ENCODE measurements at regions not wholly inside any gene's neighbourhood (a gene's known extent, or its start where the extent isn't known, plus 50 kb on each side); places are given as distances from the start of the nearest gene placed in this dataset.

- TF ChIP-seq USF2 (CRISPR knock-in tag; IDR thresholded peaks at IDR 0.05): no peak
- no peak for TF ChIP-seq HMGA2 (CRISPR knock-in tag; IDR thresholded peaks at IDR 0.05)
- no peak for TF ChIP-seq NFE2L1 (CRISPR knock-in tag; IDR thresholded peaks at IDR 0.05)
- no peak for TF ChIP-seq ZNF396 (CRISPR knock-in tag; IDR thresholded peaks at IDR 0.05; ENCODE audit: borderline replicate concordance)
- TF ChIP-seq, protein P1, sequence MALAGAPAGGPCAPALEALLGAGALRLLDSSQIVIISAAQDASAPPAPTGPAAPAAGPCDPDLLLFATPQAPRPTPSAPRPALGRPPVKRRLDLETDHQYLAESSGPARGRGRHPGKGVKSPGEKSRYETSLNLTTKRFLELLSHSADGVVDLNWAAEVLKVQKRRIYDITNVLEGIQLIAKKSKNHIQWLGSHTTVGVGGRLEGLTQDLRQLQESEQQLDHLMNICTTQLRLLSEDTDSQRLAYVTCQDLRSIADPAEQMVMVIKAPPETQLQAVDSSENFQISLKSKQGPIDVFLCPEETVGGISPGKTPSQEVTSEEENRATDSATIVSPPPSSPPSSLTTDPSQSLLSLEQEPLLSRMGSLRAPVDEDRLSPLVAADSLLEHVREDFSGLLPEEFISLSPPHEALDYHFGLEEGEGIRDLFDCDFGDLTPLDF (CRISPR knock-in tag; IDR thresholded peaks at IDR 0.05): no peak
- no peak for TF ChIP-seq NFYB (CRISPR knock-in tag; conservative IDR thresholded peaks at IDR 0.05; ENCODE audit: low read depth)
These were observed 157.2 kb upstream of the KAZN start (continued) for GRCh38 chr1:14441302-14441741.

DNA sequence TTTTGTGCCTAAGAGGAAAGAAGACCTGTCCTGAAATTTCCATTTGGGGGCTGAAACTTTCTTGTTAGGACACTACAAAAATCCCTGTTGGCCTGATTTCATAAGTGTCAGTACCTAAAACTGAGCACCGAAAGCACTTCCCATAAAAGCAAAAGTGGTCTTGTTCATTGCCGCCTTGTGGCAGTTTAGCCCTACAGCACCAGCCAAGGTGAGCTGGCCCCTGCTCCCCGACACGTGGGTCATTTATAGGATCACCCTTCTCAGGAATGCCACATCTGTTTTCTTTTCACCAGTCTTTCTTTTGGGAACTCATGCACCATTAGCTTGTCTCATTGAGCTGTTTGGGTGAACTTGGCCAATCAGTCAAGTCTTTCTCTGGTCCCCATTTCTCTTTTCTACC lies 155.8 kb upstream of the KAZN start:
- peak; percentile 27 for DNase-seq (ENCODE audit: low spot score)
- H3K4me3 Mint-ChIP-seq: no peak overlapping the region
- H3K4me1 Mint-ChIP-seq: peaks cover 2% of the 10 kb centered on the region; the same call in 1 of the 2 replicates
- no peak for TF ChIP-seq NFATC4 (CRISPR knock-in tag; IDR thresholded peaks at IDR 0.05)
- no peak for TF ChIP-seq PRRX2 (CRISPR knock-in tag; IDR thresholded peaks at IDR 0.05)
- no peak for TF ChIP-seq GTF2I (CRISPR knock-in tag; conservative IDR thresholded peaks at IDR 0.05)
- TF ChIP-seq OVOL2 (CRISPR knock-in tag; IDR thresholded peaks at IDR 0.05; ENCODE audit: borderline replicate concordance): no peak
- TF ChIP-seq, protein P2, sequence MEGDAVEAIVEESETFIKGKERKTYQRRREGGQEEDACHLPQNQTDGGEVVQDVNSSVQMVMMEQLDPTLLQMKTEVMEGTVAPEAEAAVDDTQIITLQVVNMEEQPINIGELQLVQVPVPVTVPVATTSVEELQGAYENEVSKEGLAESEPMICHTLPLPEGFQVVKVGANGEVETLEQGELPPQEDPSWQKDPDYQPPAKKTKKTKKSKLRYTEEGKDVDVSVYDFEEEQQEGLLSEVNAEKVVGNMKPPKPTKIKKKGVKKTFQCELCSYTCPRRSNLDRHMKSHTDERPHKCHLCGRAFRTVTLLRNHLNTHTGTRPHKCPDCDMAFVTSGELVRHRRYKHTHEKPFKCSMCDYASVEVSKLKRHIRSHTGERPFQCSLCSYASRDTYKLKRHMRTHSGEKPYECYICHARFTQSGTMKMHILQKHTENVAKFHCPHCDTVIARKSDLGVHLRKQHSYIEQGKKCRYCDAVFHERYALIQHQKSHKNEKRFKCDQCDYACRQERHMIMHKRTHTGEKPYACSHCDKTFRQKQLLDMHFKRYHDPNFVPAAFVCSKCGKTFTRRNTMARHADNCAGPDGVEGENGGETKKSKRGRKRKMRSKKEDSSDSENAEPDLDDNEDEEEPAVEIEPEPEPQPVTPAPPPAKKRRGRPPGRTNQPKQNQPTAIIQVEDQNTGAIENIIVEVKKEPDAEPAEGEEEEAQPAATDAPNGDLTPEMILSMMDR (IDR thresholded peaks at IDR 0.05): 0 out of 2 replicates have a peak, but pooled peaks have one; percentile 12
- no peak for TF ChIP-seq AFF4 (CRISPR knock-in tag; IDR thresholded peaks at IDR 0.05; ENCODE audit: borderline replicate concordance)
- H3K27me3 Mint-ChIP-seq (ENCODE audit: low read depth): peaks cover 12% of the 10 kb centered on the region
- no peak overlapping the region for H3K27ac Mint-ChIP-seq
- no peaks in the 10 kb centered on the region for H3K36me3 Mint-ChIP-seq
- CTCF ChIA-PET: interaction anchor here (0.6 to 2.2 kb wide), 9 partner anchors 12 to 477 kb away, joined by 3 to 17 read pairs (median 4); no protein-coding TSS in a partner anchor
- ATAC-seq: peak; percentile 65
- POLR2A ChIA-PET: no interaction called here
- H3K9me3 Mint-ChIP-seq: no peaks in the 10 kb centered on the region

- Mint-ChIP-seq H3K27ac (no peak overlapping the region), H3K9me3 (no peaks in the 10 kb centered on the region), H3K27me3 (ENCODE audit: low read depth) (peaks cover 16% of the 10 kb centered on the region), H3K36me3 (no peaks in the 10 kb centered on the region), H3K4me1 (peaks cover 2% of the 10 kb centered on the region; the same call in 1 of the 2 replicates), H3K4me3 (no peak overlapping the region)
- ChIA-PET CTCF (interaction anchor here (0.6 to 2.2 kb wide), 8 partner anchors 12 to 478 kb away, joined by 3 to 17 read pairs (median 4); no protein-coding TSS in a partner anchor), POLR2A (no interaction called here)
- ATAC-seq (no peak), DNase-seq (ENCODE audit: low spot score) (no peak)
- TF ChIP-seq, protein P3, sequence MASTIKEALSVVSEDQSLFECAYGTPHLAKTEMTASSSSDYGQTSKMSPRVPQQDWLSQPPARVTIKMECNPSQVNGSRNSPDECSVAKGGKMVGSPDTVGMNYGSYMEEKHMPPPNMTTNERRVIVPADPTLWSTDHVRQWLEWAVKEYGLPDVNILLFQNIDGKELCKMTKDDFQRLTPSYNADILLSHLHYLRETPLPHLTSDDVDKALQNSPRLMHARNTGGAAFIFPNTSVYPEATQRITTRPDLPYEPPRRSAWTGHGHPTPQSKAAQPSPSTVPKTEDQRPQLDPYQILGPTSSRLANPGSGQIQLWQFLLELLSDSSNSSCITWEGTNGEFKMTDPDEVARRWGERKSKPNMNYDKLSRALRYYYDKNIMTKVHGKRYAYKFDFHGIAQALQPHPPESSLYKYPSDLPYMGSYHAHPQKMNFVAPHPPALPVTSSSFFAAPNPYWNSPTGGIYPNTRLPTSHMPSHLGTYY (CRISPR knock-in tag; IDR thresholded peaks at IDR 0.05): no peak
- TF ChIP-seq ZMAT4 (CRISPR knock-in tag; IDR thresholded peaks at IDR 0.05): no peak
- TF ChIP-seq MLX (CRISPR knock-in tag; IDR thresholded peaks at IDR 0.05): no peak
- no peak for TF ChIP-seq ATF3 (CRISPR knock-in tag; conservative IDR thresholded peaks at IDR 0.05)
- no peak for TF ChIP-seq ZNF317 (CRISPR knock-in tag; IDR thresholded peaks at IDR 0.05; ENCODE audit: borderline replicate concordance, low read depth)
These were observed 155.2 kb upstream of the KAZN start for GRCh38 chr1:14443164-14443787.
